Fibroblast of lung (primary cell): ENCODE measurements at regions not wholly inside any gene's neighbourhood (a gene's known extent, or its start where the extent isn't known, plus 50 kb on each side); places are given as distances from the start of the nearest gene placed in this dataset.

Experiments used
- EZH2 ChIP-seq: IDR thresholded peaks from 2 replicates; pipeline ENCODE4 v1.5.1; 2012; ENCODE audit warnings: low read length, control low read depth, mild to moderate bottlenecking; ENCODE audit errors: missing control alignments
- TF ChIP-seq, protein P1 (sequence below), 2 donors: IDR thresholded peaks in 1 of 2; conservative IDR thresholded peaks in 1 of 2; 1 replicate in 1 of 2; 2 replicates in 1 of 2; pipeline ENCODE4 v1.5.1; 2011 to 2012; ENCODE audit warnings: low read length in 2 of 2, control low read depth in 1 of 2, inconsistent platforms in 1 of 2, low read depth in 1 of 2, mild to moderate bottlenecking in 1 of 2

DNA sequence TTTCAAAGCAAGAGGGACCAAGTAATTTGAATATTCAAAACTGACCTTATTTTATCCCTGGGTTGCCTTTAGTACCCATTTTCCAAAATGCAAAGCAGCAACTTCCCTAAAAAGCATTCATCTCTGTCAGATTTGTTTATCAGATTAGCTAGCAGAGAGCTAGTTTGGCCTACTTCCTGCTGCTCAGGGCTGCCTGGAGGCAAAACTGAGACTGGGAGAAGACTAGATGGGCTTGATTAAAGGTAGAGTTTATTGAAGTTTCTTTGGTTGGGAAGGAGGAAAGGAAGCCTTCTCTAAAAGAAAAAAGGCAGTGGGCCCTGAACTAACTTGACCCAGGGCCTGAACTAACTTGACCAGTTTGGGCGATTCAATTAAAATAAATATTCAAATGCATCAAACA lies 426.1 kb upstream of the FAM98A start:
- TF ChIP-seq, protein P1, sequence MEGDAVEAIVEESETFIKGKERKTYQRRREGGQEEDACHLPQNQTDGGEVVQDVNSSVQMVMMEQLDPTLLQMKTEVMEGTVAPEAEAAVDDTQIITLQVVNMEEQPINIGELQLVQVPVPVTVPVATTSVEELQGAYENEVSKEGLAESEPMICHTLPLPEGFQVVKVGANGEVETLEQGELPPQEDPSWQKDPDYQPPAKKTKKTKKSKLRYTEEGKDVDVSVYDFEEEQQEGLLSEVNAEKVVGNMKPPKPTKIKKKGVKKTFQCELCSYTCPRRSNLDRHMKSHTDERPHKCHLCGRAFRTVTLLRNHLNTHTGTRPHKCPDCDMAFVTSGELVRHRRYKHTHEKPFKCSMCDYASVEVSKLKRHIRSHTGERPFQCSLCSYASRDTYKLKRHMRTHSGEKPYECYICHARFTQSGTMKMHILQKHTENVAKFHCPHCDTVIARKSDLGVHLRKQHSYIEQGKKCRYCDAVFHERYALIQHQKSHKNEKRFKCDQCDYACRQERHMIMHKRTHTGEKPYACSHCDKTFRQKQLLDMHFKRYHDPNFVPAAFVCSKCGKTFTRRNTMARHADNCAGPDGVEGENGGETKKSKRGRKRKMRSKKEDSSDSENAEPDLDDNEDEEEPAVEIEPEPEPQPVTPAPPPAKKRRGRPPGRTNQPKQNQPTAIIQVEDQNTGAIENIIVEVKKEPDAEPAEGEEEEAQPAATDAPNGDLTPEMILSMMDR (conservative IDR thresholded peaks at IDR 0.05 in 1 of 2, IDR thresholded peaks at IDR 0.05 in 1 of 2; ENCODE audit: low read depth in 1 of 2, low read length in 2 of 2), result no peak
- no peak for TF ChIP-seq EZH2
